Ishikawa (cell line): ENCODE measurements at regions not wholly inside any gene's neighbourhood (a gene's known extent, or its start where the extent isn't known, plus 50 kb on each side); places are given as distances from the start of the nearest gene placed in this dataset.

Experiments
- CEBPB ChIP-seq: IDR thresholded peaks from 2 replicates; pipeline ENCODE4 v1.6.1; 2012
- EGR1 ChIP-seq: IDR thresholded peaks from 2 replicates; pipeline ENCODE4 v1.6.1; 2012
- EP300 ChIP-seq: IDR thresholded peaks from 2 replicates; pipeline ENCODE4 v1.6.1; 2012; ENCODE audit warnings: borderline replicate concordance
- FOXM1 ChIP-seq: IDR thresholded peaks from 2 replicates; pipeline ENCODE4 v1.6.1; 2012; ENCODE audit warnings: low read depth, borderline replicate concordance
- NFIC ChIP-seq: IDR thresholded peaks from 2 replicates; pipeline ENCODE4 v1.6.1; 2012
- RAD21 ChIP-seq: IDR thresholded peaks from 2 replicates; pipeline ENCODE4 v1.6.1; 2012; ENCODE audit warnings: low read depth
- TCF12 ChIP-seq: IDR thresholded peaks from 2 replicates; pipeline ENCODE4 v1.6.1; 2012; ENCODE audit warnings: low read depth
- YY1 ChIP-seq: IDR thresholded peaks from 2 replicates; pipeline ENCODE4 v1.6.1; 2012; ENCODE audit warnings: low read depth
- TF ChIP-seq, protein P1 (sequence below): IDR thresholded peaks from 2 replicates; pipeline ENCODE4 v1.6.1; 2012; ENCODE audit warnings: low read depth, mild to moderate bottlenecking
- TF ChIP-seq, protein P2 (sequence below): IDR thresholded peaks from 2 replicates; pipeline ENCODE4 v1.6.1; 2012

DNA sequence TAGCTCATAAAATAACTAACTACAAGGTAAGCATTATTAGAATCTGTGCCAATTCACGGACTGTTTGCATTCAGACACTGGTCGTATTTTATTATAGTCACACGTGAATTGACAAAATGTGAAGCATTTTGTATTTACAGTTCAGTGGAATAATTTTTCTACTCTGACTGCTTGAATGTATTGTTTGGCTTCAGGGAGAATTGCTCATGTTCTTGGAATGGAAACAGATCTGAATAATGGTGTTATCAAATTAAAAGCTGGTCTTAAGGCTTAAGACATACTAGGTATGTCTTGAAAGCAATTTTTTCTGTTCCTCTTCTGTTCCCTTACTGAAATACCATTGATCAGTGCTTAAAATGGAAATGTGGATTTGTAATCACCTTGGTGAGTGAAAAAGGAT is 543.7 kb upstream of the TLE4 start:
- TF ChIP-seq NFIC (no peak), RAD21 (no peak), EGR1 (no peak), YY1 (no peak), TCF12 (no peak), CEBPB (no peak), EP300 (no peak), FOXM1 (no peak)
- TF ChIP-seq, protein P1, sequence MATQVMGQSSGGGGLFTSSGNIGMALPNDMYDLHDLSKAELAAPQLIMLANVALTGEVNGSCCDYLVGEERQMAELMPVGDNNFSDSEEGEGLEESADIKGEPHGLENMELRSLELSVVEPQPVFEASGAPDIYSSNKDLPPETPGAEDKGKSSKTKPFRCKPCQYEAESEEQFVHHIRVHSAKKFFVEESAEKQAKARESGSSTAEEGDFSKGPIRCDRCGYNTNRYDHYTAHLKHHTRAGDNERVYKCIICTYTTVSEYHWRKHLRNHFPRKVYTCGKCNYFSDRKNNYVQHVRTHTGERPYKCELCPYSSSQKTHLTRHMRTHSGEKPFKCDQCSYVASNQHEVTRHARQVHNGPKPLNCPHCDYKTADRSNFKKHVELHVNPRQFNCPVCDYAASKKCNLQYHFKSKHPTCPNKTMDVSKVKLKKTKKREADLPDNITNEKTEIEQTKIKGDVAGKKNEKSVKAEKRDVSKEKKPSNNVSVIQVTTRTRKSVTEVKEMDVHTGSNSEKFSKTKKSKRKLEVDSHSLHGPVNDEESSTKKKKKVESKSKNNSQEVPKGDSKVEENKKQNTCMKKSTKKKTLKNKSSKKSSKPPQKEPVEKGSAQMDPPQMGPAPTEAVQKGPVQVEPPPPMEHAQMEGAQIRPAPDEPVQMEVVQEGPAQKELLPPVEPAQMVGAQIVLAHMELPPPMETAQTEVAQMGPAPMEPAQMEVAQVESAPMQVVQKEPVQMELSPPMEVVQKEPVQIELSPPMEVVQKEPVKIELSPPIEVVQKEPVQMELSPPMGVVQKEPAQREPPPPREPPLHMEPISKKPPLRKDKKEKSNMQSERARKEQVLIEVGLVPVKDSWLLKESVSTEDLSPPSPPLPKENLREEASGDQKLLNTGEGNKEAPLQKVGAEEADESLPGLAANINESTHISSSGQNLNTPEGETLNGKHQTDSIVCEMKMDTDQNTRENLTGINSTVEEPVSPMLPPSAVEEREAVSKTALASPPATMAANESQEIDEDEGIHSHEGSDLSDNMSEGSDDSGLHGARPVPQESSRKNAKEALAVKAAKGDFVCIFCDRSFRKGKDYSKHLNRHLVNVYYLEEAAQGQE: no peak
- TF ChIP-seq, protein P2, sequence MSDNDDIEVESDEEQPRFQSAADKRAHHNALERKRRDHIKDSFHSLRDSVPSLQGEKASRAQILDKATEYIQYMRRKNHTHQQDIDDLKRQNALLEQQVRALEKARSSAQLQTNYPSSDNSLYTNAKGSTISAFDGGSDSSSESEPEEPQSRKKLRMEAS: no peak
